Adrenal gland (tissue), 9 donors: ENCODE measurements at regions not wholly inside any gene's neighbourhood (a gene's known extent, or its start where the extent isn't known, plus 50 kb on each side); places are given as distances from the start of the nearest gene placed in this dataset.

Experiments
- DNase-seq, 7 donors: peaks; one replicate each; pipeline ENCODE4 v3.0.0-alpha.2; 2019 to 2020
- H3K27ac ChIP-seq, 5 donors: fragments of 200-600 bp; sonication (generic) in 4 of 5; 1 replicate in 3 of 5; 2 replicates in 2 of 5; pipeline versions ENCODE4 v1.5.1 to v1.8.0; 2016 to 2020; ENCODE audit warnings: mild to moderate bottlenecking in 1 of 5
- H3K27me3 ChIP-seq: fragments of 200-600 bp; 2 replicates; pipeline ENCODE4 v1.8.0; 2021
- H3K36me3 ChIP-seq, 2 donors: fragments of 200-600 bp; replicated peaks in 1 of 2; 1 replicate in 1 of 2; 2 replicates in 1 of 2; pipeline versions ENCODE4 v1.5.1 to v1.8.0; 2018 to 2022
- H3K4me1 ChIP-seq, 2 donors: fragments of 200-600 bp; replicated peaks in 1 of 2; 1 replicate in 1 of 2; 2 replicates in 1 of 2; pipeline versions ENCODE4 v1.5.1 to v1.8.0; 2018 to 2021
- H3K4me3 ChIP-seq, 4 donors: fragments of 200-600 bp; sonication (generic) in 3 of 4; one replicate each; pipeline ENCODE4 v1.5.1; 2016 to 2018
- H3K9me3 ChIP-seq, 3 donors: fragments of 200-600 bp; sonication (generic) in 1 of 3; replicated peaks in 1 of 3; 1 replicate in 2 of 3; 2 replicates in 1 of 3; pipeline versions ENCODE4 v1.5.1 to v1.8.0; 2016 to 2021
- CTCF ChIP-seq, 6 experiments: fragments of 450-650 bp in 4 of 6; fragments of 200-600 bp in 2 of 6; sonication (generic) in 1 of 6; IDR thresholded peaks; 1 replicate in 5 of 6; 2 replicates in 1 of 6; pipeline versions ENCODE4 v1.5.1 to v1.8.0; 2016 to 2021; ENCODE audit warnings: antibody characterized with exemption in 6 of 6, mild to moderate bottlenecking in 2 of 6, moderate library complexity in 1 of 6
- POLR2A ChIP-seq, 2 donors: fragments of 450-650 bp; IDR thresholded peaks; one replicate each; pipeline ENCODE4 v1.6.1; 2017; ENCODE audit warnings: antibody characterized with exemption in 2 of 2, mild to moderate bottlenecking in 2 of 2, moderate library complexity in 1 of 2
- WGBS, 4 donors: extraction: QIAGEN DNeasy Blood & Tissue Kit in 2 of 4; methylation state at CpG; one replicate each; pipeline versions ENCODE4 v1.1.5 to v1.1.7; 2013 to 2017; 5-methylcytosine and 5-hydroxymethylcytosine counted together
- intact Hi-C, 2 donors: fragments of 100-400 bp; cut with DNase I; formaldehyde crosslinking; loops; one replicate each; pipeline versions ENCODE4 v1.14.1 to v1.15.0; 2022 to 2023
- donor health status: healthy with polysubstance abuse.
- donor health status: Bipolar disorder and iron deficiency.
- donor health status: DM: yes; HTN: yes; CAD: no.
- donor health status: DM: no; HTN: no; CAD: no.
- donor health status: DM: no; HTN: no; CAD: no.

DNA sequence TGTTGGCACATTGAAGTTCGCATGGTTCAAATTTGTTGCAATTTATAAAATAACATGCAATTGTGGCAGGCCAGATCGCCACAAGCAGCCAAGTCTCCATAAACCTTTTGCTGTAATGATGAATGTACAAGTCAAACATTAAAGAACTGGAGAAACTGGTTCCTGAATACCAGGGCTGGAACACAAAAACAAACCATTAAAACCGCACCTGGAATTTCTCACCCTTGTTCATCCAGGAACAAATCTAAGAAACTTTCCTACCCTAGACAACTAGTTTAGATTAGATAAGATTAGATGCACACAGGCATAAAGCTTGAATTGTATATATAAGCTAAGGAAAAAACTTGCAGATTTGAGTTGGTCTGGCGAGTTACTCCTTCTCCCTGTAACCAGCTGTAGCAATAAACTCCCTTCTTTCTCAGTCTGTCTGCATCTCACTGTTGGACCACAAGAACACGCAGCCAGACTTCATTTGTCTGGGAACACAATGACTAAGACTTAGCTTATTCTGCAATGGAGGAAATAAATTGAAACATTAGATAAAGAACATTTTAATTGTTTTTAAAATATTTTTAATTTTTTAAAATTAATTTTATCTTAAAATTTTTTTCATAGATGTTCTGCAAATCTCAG lies 1835.5 kb upstream of the LRRTM1 start:
- no peak overlapping the region for H3K27ac ChIP-seq

DNA sequence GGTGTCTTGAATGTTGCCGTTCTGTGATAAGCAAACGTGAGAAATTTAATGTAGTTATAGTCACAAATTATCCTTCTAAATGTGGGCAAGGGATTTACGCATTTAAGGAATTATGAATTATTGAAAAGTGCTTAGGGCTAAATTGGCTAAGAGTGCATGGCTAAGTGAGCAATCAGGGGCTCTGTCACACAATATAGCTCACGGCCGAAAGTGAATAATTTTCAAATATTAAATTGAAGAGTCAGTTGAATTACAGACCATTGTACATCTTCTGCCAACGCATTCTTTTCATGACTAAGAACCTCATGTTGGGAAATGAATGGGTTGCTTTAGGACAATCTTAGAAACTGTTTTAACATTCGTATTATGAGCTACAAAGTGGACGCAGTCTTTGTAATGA lies 1832.9 kb upstream of the LRRTM1 start:
- no peak for DNase-seq
- Histone ChIP-seq H3K4me3 (no peak overlapping the region), H3K4me1 (no peaks in the 10 kb centered on the region), H3K27ac (no peak overlapping the region), H3K27me3 (no peaks in the 10 kb centered on the region), H3K9me3 (no peaks in the 10 kb centered on the region), H3K36me3 (no peaks in the 10 kb centered on the region)
- intact Hi-C loops = no loop called here
- TF ChIP-seq CTCF (IDR thresholded peaks at IDR 0.05) (no peak), POLR2A (IDR thresholded peaks at IDR 0.05) (no peak)
- WGBS, 4 donors = 74 to 79% (median 77%) methylated on average over 8 of the region's 8 CpGs

More for the DNA sequence above, 1835.5 kb upstream of the LRRTM1 start:
- WGBS, 4 donors = 76 to 81% (median 80%) methylated on average over 5 of the region's 5 CpGs
- no peaks in the 10 kb centered on the region for H3K27me3 ChIP-seq
- TF ChIP-seq POLR2A (IDR thresholded peaks at IDR 0.05) (no peak), CTCF (IDR thresholded peaks at IDR 0.05) (no peak)
- H3K9me3 ChIP-seq = no peaks in the 10 kb centered on the region
- H3K4me3 ChIP-seq = no peak overlapping the region
- no peaks in the 10 kb centered on the region for H3K4me1 ChIP-seq
- no peak for DNase-seq
- intact Hi-C loops = no loop called here
- no peaks in the 10 kb centered on the region for H3K36me3 ChIP-seq

- Histone ChIP-seq H3K27me3 (no peaks in the 10 kb centered on the region), H3K4me1 (no peaks in the 10 kb centered on the region), H3K9me3 (no peaks in the 10 kb centered on the region), H3K4me3 (no peak overlapping the region), H3K36me3 (no peaks in the 10 kb centered on the region), H3K27ac (no peak overlapping the region)
- WGBS, 4 donors = 65 to 75% (median 71%) methylated on average over 3 of the region's 3 CpGs
- TF ChIP-seq CTCF (IDR thresholded peaks at IDR 0.05) (no peak), POLR2A (IDR thresholded peaks at IDR 0.05) (no peak)
- DNase-seq = no peak
- intact Hi-C loops = no loop called here
These were observed 1823.5 kb upstream of the LRRTM1 start for GRCh38 chr2:82128051-82128450.

DNA sequence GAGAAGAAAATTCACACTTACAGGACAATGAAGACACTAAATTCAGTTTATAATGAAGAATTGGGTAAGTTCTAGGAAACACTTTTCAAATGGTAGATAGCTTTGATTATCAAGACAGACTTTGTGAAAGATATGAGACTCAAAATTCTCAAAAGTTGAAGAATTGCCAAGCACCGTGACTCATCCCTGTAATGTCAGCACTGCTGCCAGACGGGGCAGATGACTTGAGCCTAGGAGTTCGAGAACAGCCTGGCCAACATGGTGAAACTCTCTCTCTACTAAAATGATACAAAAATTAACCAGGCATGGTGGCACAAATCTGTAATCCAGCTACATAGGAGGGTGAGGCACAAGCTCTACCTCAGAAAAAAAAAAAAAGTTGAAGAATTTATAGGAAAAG lies 1820.1 kb upstream of the LRRTM1 start:
- 38 to 55% (median 43%) methylated on average over 3 of the region's 3 CpGs for WGBS, 4 donors
- no peaks in the 10 kb centered on the region for H3K4me1 ChIP-seq
- DNase-seq = no peak
- H3K27me3 ChIP-seq = no peaks in the 10 kb centered on the region
- intact Hi-C loops = no loop called here
- H3K27ac ChIP-seq = no peak overlapping the region
- H3K9me3 ChIP-seq = no peaks in the 10 kb centered on the region
- TF ChIP-seq POLR2A (IDR thresholded peaks at IDR 0.05) = no peak
- TF ChIP-seq CTCF (IDR thresholded peaks at IDR 0.05) = no peak
- H3K36me3 ChIP-seq = no peaks in the 10 kb centered on the region
- H3K4me3 ChIP-seq = no peak overlapping the region
